Erythroblast (primary cell): ENCODE measurements at regions not wholly inside any gene's neighbourhood (a gene's known extent, or its start where the extent isn't known, plus 50 kb on each side); places are given as distances from the start of the nearest gene placed in this dataset.

Experiments
- GATA1 ChIP-seq: IDR thresholded peaks from 2 replicates; pipeline ENCODE4 v1.6.1; 2011; ENCODE audit warnings: low read depth, mild to moderate bottlenecking, control low read depth, low read length, moderate library complexity
- POLR2A ChIP-seq: IDR thresholded peaks from 2 replicates; pipeline ENCODE4 v1.6.1; 2011; ENCODE audit warnings: mild to moderate bottlenecking, low read length

GRCh38 chr16:6031102-6031501, 933.5 kb upstream of the EEF2KMT start:
- TF ChIP-seq POLR2A (no peak), GATA1 (no peak)
